GM12878 (cell line): ENCODE measurements at regions not wholly inside any gene's neighbourhood (a gene's known extent, or its start where the extent isn't known, plus 50 kb on each side); places are given as distances from the start of the nearest gene placed in this dataset.

ENCODE experiments used
- ATAC-seq: fragments of 200-7000 bp; cut with Tn5 transposase; 3 replicates; pipeline ENCODE4 v1.9.1; 2020; ENCODE audit warnings: mild to moderate bottlenecking, moderate library complexity
- BruUV-seq: library from RNA; stranded (reverse); fragments of 400-500 nt; replicated peaks from 2 replicates; lab custom pipeline; 2021; lab: Mats Ljungman, UMichigan
- CTCF ChIA-PET: fragments of 300-600 bp; sonication (Branson Sonifier 250); formaldehyde crosslinking; extraction: SDS; loops from one replicate; lab custom pipeline; 2021; ENCODE audit warnings: inconsistent platforms; lab: Yijun Ruan, JAX
- POLR2A ChIA-PET: fragments of 350-600 bp; formaldehyde crosslinking; extraction: SDS; loops from one replicate; lab custom pipeline; 2021; ENCODE audit warnings: inconsistent platforms; lab: Charles Lee
- RAD21 ChIA-PET: fragments of 300-600 bp; sonication (Branson Sonifier 250); formaldehyde crosslinking; loops from one replicate; lab custom pipeline; 2023; ENCODE audit warnings: antibody characterized with exemption; ENCODE audit not compliant: unreplicated experiment; lab: Charles Lee
- SMC1A ChIA-PET: fragments of 300-600 bp; sonication (Branson Sonifier 250); formaldehyde crosslinking; loops from one replicate; lab custom pipeline; 2023; ENCODE audit not compliant: unreplicated experiment, uncharacterized antibody; lab: Charles Lee
- DNase-seq: peaks from one replicate; pipeline ENCODE4 v3.0.0-alpha.2; 2011; ENCODE audit warnings: low read depth, low spot score
- FAIRE-seq: peaks from 3 replicates; lab custom pipeline; 2011; peaks lifted over from hg19 to GRCh38; lab: Jason Lieb, UNC
- H2AFZ ChIP-seq: 2 replicates; pipeline ENCODE4 v1.6.0; 2011; ENCODE audit warnings: low read depth, low read length, control low read depth; ENCODE audit not compliant: control insufficient read depth
- H3K27ac ChIP-seq: 2 replicates; pipeline ENCODE4 v1.5.1; 2011; ENCODE audit warnings: control low read depth; ENCODE audit not compliant: control insufficient read depth, insufficient read depth
- H3K27me3 ChIP-seq, 2 experiments: replicated peaks in 1 of 2; 2 replicates each; pipeline versions ENCODE4 v1.6.0 to v1.6.1; 2011; ENCODE audit warnings: low read length in 1 of 2; ENCODE audit not compliant: control insufficient read depth in 2 of 2, insufficient read depth in 2 of 2
- H3K36me3 ChIP-seq, 2 experiments: 2 replicates each; pipeline ENCODE4 v1.5.1; 2011; ENCODE audit warnings: low read length in 1 of 2; ENCODE audit not compliant: control insufficient read depth in 2 of 2, insufficient read depth in 2 of 2
- H3K4me1 ChIP-seq: 2 replicates; pipeline ENCODE4 v1.6.1; 2011; ENCODE audit warnings: mild to moderate bottlenecking, low read length, moderate library complexity, mixed read lengths; ENCODE audit not compliant: control insufficient read depth, insufficient read depth
- H3K4me2 ChIP-seq: 2 replicates; pipeline ENCODE4 v1.6.0; 2011; ENCODE audit warnings: control low read depth; ENCODE audit not compliant: control insufficient read depth, insufficient read depth
- H3K4me3 ChIP-seq: fragments of 200-600 bp; sonication (generic); 2 replicates; pipeline ENCODE4 v1.5.1; 2016
- H3K79me2 ChIP-seq: 2 replicates; pipeline ENCODE4 v1.6.0; 2011; ENCODE audit warnings: low read length; ENCODE audit not compliant: control insufficient read depth, insufficient read depth
- H3K9ac ChIP-seq: 2 replicates; pipeline ENCODE4 v1.8.0; 2011; ENCODE audit warnings: low read length, control low read depth, mixed read lengths; ENCODE audit not compliant: control insufficient read depth, insufficient read depth
- H3K9me3 ChIP-seq: replicated peaks from 3 replicates; pipeline ENCODE4 v1.5.1; 2011; ENCODE audit warnings: mild to moderate bottlenecking, low read length; ENCODE audit not compliant: control insufficient read depth, insufficient read depth
- H4K20me1 ChIP-seq: 2 replicates; pipeline ENCODE4 v1.6.0; 2011; ENCODE audit not compliant: control insufficient read depth, insufficient read depth
- BRCA1 ChIP-seq: IDR thresholded peaks from 2 replicates; pipeline ENCODE4 v1.6.1; 2011; ENCODE audit warnings: low read depth, low read length, improper control_type of control experiment
- CBFB ChIP-seq: IDR thresholded peaks from 2 replicates; pipeline ENCODE4 v1.6.1; 2016; ENCODE audit warnings: antibody characterized with exemption, low read depth
- EZH2 ChIP-seq: IDR thresholded peaks from 2 replicates; pipeline ENCODE4 v1.6.1; 2012; ENCODE audit warnings: low read depth, mild to moderate bottlenecking, control low read depth, inconsistent platforms, low read length, borderline replicate concordance; ENCODE audit not compliant: control insufficient read depth
- FOXM1 ChIP-seq: IDR thresholded peaks from 2 replicates; pipeline ENCODE4 v1.6.1; 2012; ENCODE audit warnings: low read depth, mild to moderate bottlenecking, inconsistent platforms, low read length, moderate library complexity
- GABPA ChIP-seq: IDR thresholded peaks from 2 replicates; pipeline ENCODE4 v1.6.1; 2014; ENCODE audit warnings: antibody characterized with exemption, low read depth, mild to moderate bottlenecking, inconsistent platforms
- HSF1 ChIP-seq: fragments of 150-350 bp; IDR thresholded peaks from 2 replicates; pipeline ENCODE4 v1.6.1; 2014; ENCODE audit warnings: mild to moderate bottlenecking, low read depth, low read length
- IKZF1 ChIP-seq: fragments of 450-650 bp; conservative IDR thresholded peaks from 2 replicates; pipeline ENCODE4 v1.6.1; 2017; ENCODE audit warnings: antibody characterized with exemption, mild to moderate bottlenecking
- JUNB ChIP-seq: IDR thresholded peaks from 2 replicates; pipeline ENCODE4 v1.6.1; 2016; ENCODE audit warnings: antibody characterized with exemption, mild to moderate bottlenecking
- KDM1A ChIP-seq: fragments of 200-600 bp; sonication (generic); IDR thresholded peaks from 2 replicates; pipeline ENCODE4 v1.6.1; 2016; ENCODE audit warnings: borderline replicate concordance
- MLLT1 ChIP-seq: fragments of 450-650 bp; IDR thresholded peaks from 2 replicates; pipeline ENCODE4 v1.6.1; 2016; ENCODE audit warnings: mild to moderate bottlenecking
- NBN ChIP-seq: fragments of 450-650 bp; IDR thresholded peaks from 2 replicates; pipeline ENCODE4 v1.6.1; 2016
- TCF12 ChIP-seq: IDR thresholded peaks from 2 replicates; pipeline ENCODE4 v1.6.1; 2011; ENCODE audit warnings: low read depth, mild to moderate bottlenecking, low read length
- WGBS: methylation state at CpG from one replicate; pipeline ENCODE4 v1.1.6; 2016; ENCODE audit warnings: low lambda C conversion rate; ENCODE audit not compliant: insufficient replicate concordance, insufficient coverage; ENCODE audit errors: missing lambda C conversion rate; 5-methylcytosine and 5-hydroxymethylcytosine counted together
- in situ Hi-C: fragments of 300-500 bp; cut with MboI; formaldehyde crosslinking; loops from 9 replicates; pipeline ENCODE4 v1.14.3; 2018; ENCODE audit warnings: mixed read lengths
- intact Hi-C: fragments of 100-400 bp; cut with micrococcal nuclease; formaldehyde crosslinking; loops from one replicate; pipeline ENCODE4 v1.14.2; 2022; ENCODE audit not compliant: unreplicated experiment

- BruUV-seq = no TSS peak
- no peak overlapping the region for H3K27ac ChIP-seq
- intact Hi-C loops (no loop called here), in situ Hi-C loops (no loop called here)
- H3K79me2 ChIP-seq = no peaks in the 10 kb centered on the region
- H2AFZ ChIP-seq = no peak overlapping the region
- TF ChIP-seq EZH2 (no peak), MLLT1 (no peak), KDM1A (no peak), CBFB (no peak), FOXM1 (no peak), JUNB (no peak), HSF1 (no peak), NBN (no peak), IKZF1 (no peak), GABPA (no peak), TCF12 (no peak), BRCA1 (no peak)
- no peak overlapping the region for H3K4me3 ChIP-seq
- POLR2A ChIA-PET = no interaction called here
- RAD21 ChIA-PET = no interaction called here
- DNase-seq = no peak
- H3K27me3 ChIP-seq = no peaks in the 10 kb centered on the region; a peak in 1 of 4 replicates
- 31% methylated on average over 5 of the region's 5 CpGs for WGBS
- SMC1A ChIA-PET = no interaction called here
- ATAC-seq = no peak
- H3K4me1 ChIP-seq = no peaks in the 10 kb centered on the region
- no peak overlapping the region for H3K9ac ChIP-seq
- no peak for FAIRE-seq
- CTCF ChIA-PET = no interaction called here
- H4K20me1 ChIP-seq = no peaks in the 10 kb centered on the region
- H3K4me2 ChIP-seq = no peak overlapping the region
- no peaks in the 10 kb centered on the region for H3K9me3 ChIP-seq
- no peaks in the 10 kb centered on the region for H3K36me3 ChIP-seq
These were observed 134.4 kb upstream of the SNTG2 start for GRCh38 chr2:816278-816677.
